ENCODE measurements at regions not wholly inside any gene's neighbourhood (a gene's known extent, or its start where the extent isn't known, plus 50 kb on each side); places are given as distances from the start of the nearest gene placed in this dataset.

GRCh38 chrX:10794203-10794630 is 173.8 kb upstream of the MID1 start:
- H2AFZ ChIP-seq (ENCODE audit: low read depth, low read length), result no peak overlapping the region
- TF ChIP-seq CTCF (IDR thresholded peaks at IDR 0.05; ENCODE audit: borderline replicate concordance, extremely low read depth, low read length, poor library complexity, severe bottlenecking), result no peak
- TF ChIP-seq EZH2 (IDR thresholded peaks at IDR 0.05; ENCODE audit: borderline replicate concordance, low read depth, low read length, severe bottlenecking), result no peak
- no peak for ATAC-seq (ENCODE audit: insufficient read depth, low read depth)
- H3K4me2 ChIP-seq (ENCODE audit: insufficient read depth, low read length), result no peak overlapping the region
- no peak for DNase-seq
- no peaks in the 10 kb centered on the region for H4K20me1 ChIP-seq (ENCODE audit: insufficient read depth, low read length)
- no peaks in the 10 kb centered on the region for H3K27me3 ChIP-seq (ENCODE audit: insufficient read depth, low read length, poor library complexity)
- no peak overlapping the region for H3K4me3 ChIP-seq (ENCODE audit: low read depth in 1 of 2, low read length in 2 of 2)
- H3K36me3 ChIP-seq (ENCODE audit: insufficient read depth, low read length), result no peaks in the 10 kb centered on the region
- H3K79me2 ChIP-seq (ENCODE audit: insufficient read depth, low read length), result no peaks in the 10 kb centered on the region
- no peaks in the 10 kb centered on the region for H3K4me1 ChIP-seq (ENCODE audit: insufficient read depth, low read length)
- H3K9ac ChIP-seq (ENCODE audit: low read depth, low read length), result no peak overlapping the region
- no peak overlapping the region for H3K27ac ChIP-seq (ENCODE audit: low read length)
- H3K9me3 ChIP-seq (ENCODE audit: insufficient read depth, low read length, severe bottlenecking), result no peaks in the 10 kb centered on the region

GRCh38 chrX:10795721-10796120 is 175.3 kb upstream of the MID1 start:
- no peak for ATAC-seq (ENCODE audit: insufficient read depth, low read depth)
- H3K9me3 ChIP-seq (ENCODE audit: insufficient read depth, low read length, severe bottlenecking), result no peaks in the 10 kb centered on the region
- DNase-seq, result no peak

GRCh38 chrX:10797466-10797865 is 177.1 kb upstream of the MID1 start:
- Histone ChIP-seq H3K36me3 (ENCODE audit: insufficient read depth, low read length) (no peaks in the 10 kb centered on the region), H3K9ac (ENCODE audit: low read depth, low read length) (no peak overlapping the region), H3K4me2 (ENCODE audit: insufficient read depth, low read length) (no peak overlapping the region), H3K27ac (ENCODE audit: low read length) (no peak overlapping the region), H3K4me3 (ENCODE audit: low read depth in 1 of 2, low read length in 2 of 2) (no peak overlapping the region), H3K27me3 (ENCODE audit: insufficient read depth, low read length, poor library complexity) (no peaks in the 10 kb centered on the region), H4K20me1 (ENCODE audit: insufficient read depth, low read length) (no peaks in the 10 kb centered on the region), H2AFZ (ENCODE audit: low read depth, low read length) (no peak overlapping the region), H3K9me3 (ENCODE audit: insufficient read depth, low read length, severe bottlenecking) (no peaks in the 10 kb centered on the region), H3K79me2 (ENCODE audit: insufficient read depth, low read length) (no peaks in the 10 kb centered on the region), H3K4me1 (ENCODE audit: insufficient read depth, low read length) (no peaks in the 10 kb centered on the region)
- TF ChIP-seq CTCF (IDR thresholded peaks at IDR 0.05; ENCODE audit: borderline replicate concordance, extremely low read depth, low read length, poor library complexity, severe bottlenecking), result no peak
- TF ChIP-seq EZH2 (IDR thresholded peaks at IDR 0.05; ENCODE audit: borderline replicate concordance, low read depth, low read length, severe bottlenecking), result no peak
- ATAC-seq (ENCODE audit: insufficient read depth, low read depth) (no peak), DNase-seq (no peak)

More at GRCh38 chrX:10795721-10796120, 175.3 kb upstream of the MID1 start:
- Histone ChIP-seq H3K27ac (ENCODE audit: low read length) (no peak overlapping the region), H3K79me2 (ENCODE audit: insufficient read depth, low read length) (no peaks in the 10 kb centered on the region), H3K4me3 (ENCODE audit: low read depth in 1 of 2, low read length in 2 of 2) (no peak overlapping the region), H3K36me3 (ENCODE audit: insufficient read depth, low read length) (no peaks in the 10 kb centered on the region), H2AFZ (ENCODE audit: low read depth, low read length) (no peak overlapping the region), H3K4me1 (ENCODE audit: insufficient read depth, low read length) (no peaks in the 10 kb centered on the region), H4K20me1 (ENCODE audit: insufficient read depth, low read length) (no peaks in the 10 kb centered on the region), H3K4me2 (ENCODE audit: insufficient read depth, low read length) (no peak overlapping the region), H3K9ac (ENCODE audit: low read depth, low read length) (no peak overlapping the region), H3K27me3 (ENCODE audit: insufficient read depth, low read length, poor library complexity) (no peaks in the 10 kb centered on the region)
- TF ChIP-seq EZH2 (IDR thresholded peaks at IDR 0.05; ENCODE audit: borderline replicate concordance, low read depth, low read length, severe bottlenecking) (no peak), CTCF (IDR thresholded peaks at IDR 0.05; ENCODE audit: borderline replicate concordance, extremely low read depth, low read length, poor library complexity, severe bottlenecking) (no peak)

- TF ChIP-seq CTCF (IDR thresholded peaks at IDR 0.05; ENCODE audit: borderline replicate concordance, extremely low read depth, low read length, poor library complexity, severe bottlenecking), result no peak
- TF ChIP-seq EZH2 (IDR thresholded peaks at IDR 0.05; ENCODE audit: borderline replicate concordance, low read depth, low read length, severe bottlenecking), result no peak
Measured at GRCh38 chrX:10798041-10798440, 177.7 kb upstream of the MID1 start.

More at GRCh38 chrX:10798041-10798440, 177.7 kb upstream of the MID1 start:
- ATAC-seq (ENCODE audit: insufficient read depth, low read depth) (no peak), DNase-seq (no peak)
- Histone ChIP-seq H3K4me2 (ENCODE audit: insufficient read depth, low read length) (no peak overlapping the region), H3K36me3 (ENCODE audit: insufficient read depth, low read length) (no peaks in the 10 kb centered on the region), H2AFZ (ENCODE audit: low read depth, low read length) (no peak overlapping the region), H3K9me3 (ENCODE audit: insufficient read depth, low read length, severe bottlenecking) (no peaks in the 10 kb centered on the region), H3K27me3 (ENCODE audit: insufficient read depth, low read length, poor library complexity) (no peaks in the 10 kb centered on the region), H3K4me1 (ENCODE audit: insufficient read depth, low read length) (no peaks in the 10 kb centered on the region), H3K79me2 (ENCODE audit: insufficient read depth, low read length) (no peaks in the 10 kb centered on the region), H4K20me1 (ENCODE audit: insufficient read depth, low read length) (no peaks in the 10 kb centered on the region), H3K27ac (ENCODE audit: low read length) (no peak overlapping the region), H3K4me3 (ENCODE audit: low read depth in 1 of 2, low read length in 2 of 2) (no peak overlapping the region), H3K9ac (ENCODE audit: low read depth, low read length) (no peak overlapping the region)

All from DND-41 (cell line).